ENCODE measurements at regions not wholly inside any gene's neighbourhood (a gene's known extent, or its start where the extent isn't known, plus 50 kb on each side); places are given as distances from the start of the nearest gene placed in this dataset.
A peak's percentile ranks its signal among the peaks of the same experiment; 100 is the strongest.
"Not testable (repeated sequence)": the region's sequence is repeated elsewhere in the genome, so short reads cannot be mapped to it uniquely, and the experiment has no call there.

- not testable (repeated sequence) for DNase-seq
These were observed 52.3 kb upstream of the LRRC30 start for GRCh38 chr18:7178568-7178967.

- peak; percentile 52 for DNase-seq
These were observed 53.7 kb upstream of the LRRC30 start for GRCh38 chr18:7177116-7177744.

- no peak for DNase-seq
These were observed 56.4 kb upstream of the LRRC30 start for GRCh38 chr18:7174344-7175095.

- no peak for DNase-seq
These were observed 55.6 kb upstream of the LAMA1 start for GRCh38 chr18:7173216-7173615.

GRCh38 chr18:7172611-7173010, 55.0 kb upstream of the LAMA1 start:
- DNase-seq = no peak

GRCh38 chr18:7170292-7170691, 52.7 kb upstream of the LAMA1 start:
- no peak for DNase-seq

GRCh38 chr18:7169601-7170000, 52.0 kb upstream of the LAMA1 start:
- no peak for DNase-seq

GRCh38 chr18:7168408-7168807, 50.8 kb upstream of the LAMA1 start:
- no peak for DNase-seq

All from renal pelvis (tissue), 1 donor.